Caco-2 (cell line): ENCODE measurements at regions not wholly inside any gene's neighbourhood (a gene's known extent, or its start where the extent isn't known, plus 50 kb on each side); places are given as distances from the start of the nearest gene placed in this dataset.

Experiments used
- BruUV-seq: library from RNA; stranded (reverse); fragments of 400-500 nt; replicated peaks from 2 replicates; lab custom pipeline; 2021; lab: Mats Ljungman, UMichigan
- CTCF ChIA-PET: fragments of 300-600 bp; sonication (Branson Sonifier 250); formaldehyde crosslinking; loops from one replicate; lab custom pipeline; 2022; ENCODE audit warnings: antibody characterized with exemption; lab: Charles Lee
- POLR2A ChIA-PET: fragments of 300-600 bp; sonication (Branson Sonifier 250); formaldehyde crosslinking; loops from one replicate; lab custom pipeline; 2022; ENCODE audit warnings: antibody characterized with exemption; lab: Charles Lee
- DNase-seq, 2 experiments: peaks; one replicate each; pipeline versions ENCODE4 v3.0.0 to v3.0.0-alpha.2; 2020 to 2022
- H3K27me3 ChIP-seq: replicated peaks from 2 replicates; pipeline ENCODE4 v1.6.0; 2011; ENCODE audit warnings: low read length; ENCODE audit not compliant: control insufficient read depth, insufficient read depth
- H3K36me3 ChIP-seq: 2 replicates; pipeline ENCODE4 v1.5.1; 2011; ENCODE audit warnings: low read length; ENCODE audit not compliant: control insufficient read depth, insufficient read depth
- H3K4me1 ChIP-seq: fragments of 250-450 bp; sonication (Bioruptor Pico); 2 replicates; pipeline ENCODE4 v1.5.1; 2020; ENCODE audit warnings: mild to moderate bottlenecking
- H3K4me3 ChIP-seq: 2 replicates; pipeline ENCODE4 v1.5.1; 2011; ENCODE audit warnings: low read depth, mild to moderate bottlenecking, control low read depth, low read length
- H3K9me3 ChIP-seq: fragments of 250-450 bp; sonication (Bioruptor Pico); 2 replicates; pipeline ENCODE4 v1.5.1; 2020; ENCODE audit warnings: mild to moderate bottlenecking, moderate library complexity
- H3K27ac Mint-ChIP-seq: one replicate; pipeline ENCODE4 v1.8.0; 2022; ENCODE audit warnings: mixed read lengths; ENCODE audit not compliant: unreplicated experiment
- H3K27me3 Mint-ChIP-seq: one replicate; pipeline ENCODE4 v1.8.0; 2022; ENCODE audit warnings: mixed read lengths; ENCODE audit not compliant: insufficient read depth, unreplicated experiment
- H3K36me3 Mint-ChIP-seq: one replicate; pipeline ENCODE4 v1.8.0; 2022; ENCODE audit warnings: mild to moderate bottlenecking, mixed read lengths; ENCODE audit not compliant: insufficient read depth, unreplicated experiment
- H3K4me1 Mint-ChIP-seq: one replicate; pipeline ENCODE4 v1.8.0; 2022; ENCODE audit warnings: low read depth, mixed read lengths; ENCODE audit not compliant: unreplicated experiment
- H3K4me3 Mint-ChIP-seq: one replicate; pipeline ENCODE4 v1.8.0; 2022; ENCODE audit warnings: mild to moderate bottlenecking, moderate library complexity, mixed read lengths; ENCODE audit not compliant: unreplicated experiment
- H3K9me3 Mint-ChIP-seq: one replicate; pipeline ENCODE4 v1.8.0; 2022; ENCODE audit warnings: mixed read lengths; ENCODE audit not compliant: unreplicated experiment
- CTCF ChIP-seq, 2 experiments: fragments of 200-600 bp in 1 of 2; IDR thresholded peaks; 1 replicate in 1 of 2; 2 replicates in 1 of 2; pipeline versions ENCODE4 v1.5.1 to v1.8.0; 2011 to 2022; ENCODE audit warnings: antibody characterized with exemption in 1 of 2, control low read depth in 1 of 2, inconsistent platforms in 1 of 2, low read depth in 1 of 2, low read length in 1 of 2, mild to moderate bottlenecking in 1 of 2, moderate library complexity in 1 of 2; ENCODE audit not compliant: insufficient read depth in 1 of 2, severe bottlenecking in 1 of 2, unreplicated experiment in 1 of 2
- intact Hi-C: fragments of 100-400 bp; cut with micrococcal nuclease; formaldehyde crosslinking; loops from one replicate; pipeline ENCODE4 v1.10.0; 2022; ENCODE audit not compliant: unreplicated experiment

- H3K27ac Mint-ChIP-seq = no peak overlapping the region
- peaks cover 11% of the 10 kb centered on the region for H3K4me1 ChIP-seq
- BruUV-seq = no TSS peak
- ChIA-PET POLR2A (no interaction called here), CTCF (interaction anchor here (0.6 to 0.8 kb wide), 2 partner anchors 34 to 42 kb away, joined by 3 to 4 read pairs; no protein-coding TSS in a partner anchor)
- H3K36me3 ChIP-seq = no peaks in the 10 kb centered on the region
- no peak for TF ChIP-seq CTCF (IDR thresholded peaks at IDR 0.05; ENCODE audit: insufficient read depth in 1 of 2, low read depth in 1 of 2, low read length in 1 of 2, severe bottlenecking in 1 of 2, unreplicated experiment in 1 of 2)
- H3K9me3 Mint-ChIP-seq = no peaks in the 10 kb centered on the region
- no peaks in the 10 kb centered on the region for H3K36me3 Mint-ChIP-seq
- intact Hi-C loops = no loop called here
- peaks cover 11% of the 10 kb centered on the region for H3K27me3 Mint-ChIP-seq
- no peaks in the 10 kb centered on the region; the same call in 1 of the 2 replicates for H3K27me3 ChIP-seq
- no peaks in the 10 kb centered on the region for H3K9me3 ChIP-seq
- H3K4me3 Mint-ChIP-seq = no peak overlapping the region
- no peak overlapping the region for H3K4me3 ChIP-seq
- no peaks in the 10 kb centered on the region for H3K4me1 Mint-ChIP-seq
- DNase-seq = peak in 1 of 2 experiments; percentile 71
Observed at GRCh38 chr20:63095718-63096654, 89.2 kb upstream of the BHLHE23 start.

GRCh38 chr20:63094767-63095499 lies 88.2 kb upstream of the BHLHE23 start:
- no peaks in the 10 kb centered on the region; the same call in 1 of the 2 replicates for H3K27me3 ChIP-seq
- H3K4me1 Mint-ChIP-seq = no peaks in the 10 kb centered on the region
- H3K27ac Mint-ChIP-seq = no peak overlapping the region
- H3K36me3 Mint-ChIP-seq = no peaks in the 10 kb centered on the region
- no peaks in the 10 kb centered on the region for H3K9me3 Mint-ChIP-seq
- CTCF ChIA-PET = interaction anchor here (1.0 kb wide), 1 partner anchor 60 kb away, joined by 4 read pairs; no protein-coding TSS in a partner anchor
- BruUV-seq = no TSS peak
- POLR2A ChIA-PET = no interaction called here
- TF ChIP-seq CTCF (IDR thresholded peaks at IDR 0.05; ENCODE audit: insufficient read depth in 1 of 2, low read depth in 1 of 2, low read length in 1 of 2, severe bottlenecking in 1 of 2, unreplicated experiment in 1 of 2) = no peak
- no peak overlapping the region for H3K4me3 ChIP-seq
- peak in 1 of 2 experiments; percentile 38 for DNase-seq
- no peaks in the 10 kb centered on the region for H3K36me3 ChIP-seq
- peaks cover 11% of the 10 kb centered on the region for H3K4me1 ChIP-seq
- H3K9me3 ChIP-seq = no peaks in the 10 kb centered on the region
- peaks cover 11% of the 10 kb centered on the region for H3K27me3 Mint-ChIP-seq
- no peak overlapping the region for H3K4me3 Mint-ChIP-seq
- intact Hi-C loops = no loop called here
